Hematopoietic multipotent progenitor cell treated with erythropoietin and hydrocortisone succinate and interleukin-3 and kit ligand, for 17 days (in vitro differentiated cells): ENCODE measurements at regions not wholly inside any gene's neighbourhood (a gene's known extent, or its start where the extent isn't known, plus 50 kb on each side); places are given as distances from the start of the nearest gene placed in this dataset.

Experiments
- DNase-seq: peaks from one replicate; pipeline ENCODE4 v3.0.0-alpha.2; 2015; ENCODE audit warnings: low spot score

DNA sequence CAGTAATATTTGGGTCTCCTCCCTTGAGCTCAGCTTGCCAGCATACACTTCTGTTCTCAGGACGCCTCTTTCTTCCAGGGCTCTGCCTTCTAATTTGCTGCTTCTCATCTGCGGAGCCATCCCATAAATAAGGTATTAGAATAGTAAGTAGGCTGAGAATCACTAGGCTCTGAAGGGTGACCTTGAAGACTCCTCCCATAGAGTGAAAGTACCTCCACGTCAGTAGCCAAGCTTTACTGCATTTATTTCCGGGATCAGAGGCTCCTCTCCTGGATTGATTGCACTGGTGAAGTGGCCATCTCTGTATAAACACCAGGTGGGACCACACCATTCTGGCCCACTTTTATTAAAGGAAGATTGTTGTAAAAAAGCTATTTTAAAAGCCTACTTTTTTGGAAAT is 315.5 kb downstream of the FAT3 start:
- DNase-seq, result no peak

DNA sequence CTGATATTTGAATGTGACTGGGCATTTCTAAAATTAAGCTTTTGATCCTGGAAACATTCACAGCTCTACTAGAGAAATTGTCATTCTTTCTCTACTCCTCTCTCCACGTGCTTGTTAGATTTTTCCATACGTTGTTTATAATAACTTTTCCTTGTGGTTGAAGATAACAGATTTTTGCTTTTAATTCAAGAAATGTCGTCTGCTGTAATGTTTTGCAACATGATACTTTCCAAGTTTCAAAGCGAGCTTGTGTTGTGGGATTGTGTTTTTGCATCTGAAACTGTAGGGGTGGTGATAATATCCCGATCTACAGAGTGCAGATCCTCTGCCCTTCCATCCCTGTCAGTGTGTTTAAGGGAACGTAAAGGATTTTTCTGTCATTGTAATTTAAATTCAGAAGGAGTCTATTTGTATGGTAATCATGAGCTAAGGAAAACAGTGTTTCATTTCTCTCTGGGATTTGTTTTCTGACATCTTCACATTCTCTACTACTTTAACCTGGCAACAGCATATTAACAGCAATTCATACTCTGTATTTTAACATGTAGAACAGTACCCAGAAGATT is 321.4 kb downstream of the FAT3 start:
- DNase-seq, result no peak

DNA sequence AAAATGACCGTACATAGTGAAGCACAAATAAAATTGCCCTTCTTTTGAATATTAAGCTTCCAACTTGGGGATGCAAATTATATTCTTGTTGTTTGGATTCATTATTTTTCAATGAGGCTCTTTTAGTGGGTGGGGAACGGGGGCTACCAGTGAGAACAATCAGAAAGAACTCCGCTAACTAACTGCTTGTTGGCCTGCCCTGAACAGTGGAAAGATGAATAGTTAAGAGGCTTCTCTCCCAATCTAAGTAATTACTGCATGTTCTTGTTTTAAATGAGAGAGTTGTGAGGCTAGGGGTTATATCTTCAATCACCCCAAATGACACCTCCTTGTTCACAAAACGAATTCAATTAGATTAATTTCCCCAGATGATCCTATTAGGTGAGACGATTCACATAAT is 322.0 kb downstream of the FAT3 start:
- DNase-seq, result no peak

DNA sequence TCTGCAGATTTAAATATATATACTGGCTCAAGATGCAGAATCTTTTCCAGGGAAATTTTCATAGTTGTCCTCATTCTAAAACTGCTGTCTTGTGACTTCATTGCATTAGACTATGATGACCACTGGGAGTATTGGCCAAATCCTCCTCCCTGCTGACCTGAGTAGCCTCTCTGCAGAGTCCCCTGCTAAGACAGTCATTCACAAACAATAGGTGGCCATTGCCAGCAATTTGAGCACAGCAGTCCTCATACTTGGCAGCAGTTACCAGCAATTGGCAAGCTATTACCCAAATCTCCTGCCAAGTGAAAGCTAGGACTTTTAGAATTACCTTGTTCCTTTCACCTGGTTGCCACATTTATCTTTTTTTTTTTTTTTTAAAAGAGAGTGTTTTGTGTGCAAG is 325.8 kb downstream of the FAT3 start:
- no peak for DNase-seq

DNA sequence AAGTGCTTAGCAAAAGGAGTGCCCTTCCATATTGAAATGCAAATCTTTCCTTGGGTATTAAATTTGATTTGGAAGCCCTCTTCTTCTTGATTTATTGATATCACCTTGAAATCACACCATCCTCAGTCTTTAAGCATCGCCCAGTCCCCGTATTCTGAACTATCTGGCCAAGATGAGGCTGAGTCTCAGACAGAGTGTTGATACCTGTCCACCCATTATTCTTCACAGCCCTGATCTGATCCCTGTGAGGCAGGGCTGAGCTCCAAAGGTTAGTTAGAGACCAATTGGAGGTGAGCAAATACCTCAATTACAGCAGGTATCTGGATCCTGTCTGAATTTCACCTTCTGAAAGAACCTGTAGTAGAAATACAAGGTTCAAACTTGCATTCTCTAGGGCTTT is 326.3 kb downstream of the FAT3 start:
- no peak for DNase-seq

DNA sequence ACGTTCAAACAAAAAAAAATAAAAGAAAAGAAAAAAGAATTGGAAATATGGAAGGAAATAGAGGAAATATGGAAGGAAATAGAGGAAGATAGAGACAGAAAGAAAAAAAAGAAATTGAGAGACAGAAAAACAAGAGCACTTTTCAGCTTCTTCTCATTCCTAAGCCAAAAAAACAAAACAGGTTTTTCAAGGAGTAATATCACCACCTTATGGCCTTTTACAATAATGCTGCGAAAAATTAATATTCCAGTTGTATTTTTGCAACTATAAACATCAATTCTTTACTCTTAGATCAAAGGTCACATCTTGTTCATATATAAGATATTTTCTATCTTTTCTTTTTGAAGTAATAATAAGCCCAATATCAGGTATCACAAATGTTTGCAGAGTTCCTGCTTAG is 328.3 kb downstream of the FAT3 start:
- no peak for DNase-seq

DNA sequence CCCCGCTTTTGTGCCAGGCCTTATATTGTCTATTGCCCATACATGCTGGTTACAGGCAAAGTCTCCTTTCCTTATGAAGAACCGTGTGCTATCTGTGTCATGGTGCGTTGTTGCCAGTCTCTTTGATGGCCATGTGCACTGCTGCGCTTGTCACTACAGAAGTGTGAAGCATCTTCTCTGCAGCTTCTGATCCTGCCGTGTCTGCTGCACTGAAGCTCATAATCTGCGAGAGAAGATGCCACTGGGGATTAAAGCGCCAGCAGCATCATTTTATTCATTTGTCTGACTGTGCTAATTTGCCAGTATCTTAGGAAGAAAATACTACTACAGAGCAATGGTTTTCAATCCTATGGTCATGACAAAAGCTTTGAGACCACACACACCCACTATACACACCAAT is 330.1 kb downstream of the FAT3 start:
- DNase-seq, result no peak

DNA sequence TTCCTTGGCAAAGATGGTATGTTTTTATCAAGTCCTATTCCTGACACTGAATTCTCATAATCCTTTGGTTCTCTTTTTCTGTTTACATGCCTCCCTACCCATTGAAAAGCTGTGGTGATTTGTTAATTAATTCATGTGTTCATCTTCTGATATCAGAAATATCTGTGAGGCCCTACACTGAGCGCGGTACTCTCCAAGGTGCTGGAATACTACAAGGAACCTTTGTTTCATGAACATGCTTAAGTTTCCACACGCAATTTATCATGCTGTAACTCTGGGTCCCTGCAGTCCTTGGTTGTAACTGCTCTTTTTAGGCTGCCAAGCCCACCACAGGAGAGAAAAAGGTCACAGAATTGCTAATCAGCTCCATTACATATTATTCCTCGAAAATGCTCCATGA is 331.8 kb downstream of the FAT3 start:
- no peak for DNase-seq

DNA sequence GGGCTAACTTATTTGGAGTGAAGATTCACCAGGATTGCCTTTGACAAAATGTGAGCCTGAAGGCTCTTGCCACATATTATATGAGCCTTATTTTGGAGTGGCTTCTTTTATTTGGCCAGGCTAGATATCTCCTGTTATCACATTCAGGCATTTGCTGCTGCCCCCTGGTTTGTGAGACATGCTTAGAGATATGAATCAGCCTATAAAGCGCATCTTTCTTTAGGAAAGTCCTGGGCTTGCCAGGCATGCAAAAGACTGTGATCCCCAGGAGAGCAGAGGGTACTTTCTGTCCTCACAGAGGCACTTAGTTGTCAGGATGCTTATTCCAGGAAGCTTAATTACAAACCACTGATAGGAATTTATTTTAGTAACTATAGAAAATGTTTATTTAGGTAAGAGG is 333.3 kb downstream of the FAT3 start:
- no peak for DNase-seq

DNA sequence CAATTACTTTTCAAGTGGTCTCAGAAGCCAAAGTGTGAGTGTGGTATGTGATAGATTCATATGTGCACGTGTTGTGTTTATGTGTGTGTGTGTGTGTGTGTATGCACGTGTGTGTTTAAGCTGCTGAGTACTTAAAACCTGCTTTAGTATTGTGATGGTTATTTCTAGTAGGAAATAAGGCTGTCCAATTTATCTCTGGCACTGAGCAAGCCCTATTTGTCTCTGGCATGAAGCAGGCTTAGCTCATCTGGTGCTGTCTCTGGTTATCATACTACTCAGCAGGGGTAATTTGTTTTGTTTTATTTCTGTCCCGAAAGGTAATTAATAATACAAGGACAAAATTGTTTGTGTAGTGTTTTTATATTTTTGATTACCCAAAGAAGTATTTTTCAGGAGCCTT is 333.7 kb downstream of the FAT3 start:
- DNase-seq, result no peak

DNA sequence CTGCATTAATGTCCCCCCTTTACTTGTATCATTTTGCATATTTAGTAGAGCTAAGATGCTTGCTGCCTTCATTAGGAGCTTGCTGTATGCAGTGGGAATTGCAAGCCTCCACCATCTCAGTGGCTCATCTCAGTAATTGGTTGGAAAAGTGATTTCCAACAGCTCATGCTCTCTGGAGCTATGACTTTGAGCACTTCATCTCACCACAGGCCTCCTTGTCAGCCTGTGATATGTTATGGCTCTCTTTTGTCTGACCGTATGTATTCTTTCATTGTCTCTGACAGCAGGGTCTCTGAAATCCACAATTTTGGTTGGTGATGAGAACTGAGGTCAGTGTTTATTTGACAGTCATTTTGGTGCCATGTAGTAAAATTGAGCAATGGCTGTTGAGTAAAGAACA is 345.1 kb downstream of the FAT3 start:
- DNase-seq, result no peak

DNA sequence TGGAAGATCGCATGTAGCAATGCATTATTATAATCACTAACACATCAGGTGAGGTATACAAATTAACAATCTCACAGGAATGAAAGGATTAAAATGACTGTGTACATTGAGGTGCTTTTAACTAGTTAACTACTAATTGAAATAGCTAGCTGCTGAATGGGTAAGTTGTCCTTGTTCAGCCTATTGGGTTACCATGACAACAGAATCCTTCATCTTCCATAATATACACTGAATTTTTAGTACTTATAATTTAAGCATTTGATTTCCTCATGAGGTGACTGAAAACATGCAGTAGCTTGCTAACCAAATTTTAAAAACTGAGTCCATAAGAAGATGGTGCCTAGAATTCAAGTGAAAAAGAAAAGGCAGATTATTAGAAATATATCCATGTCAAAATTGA is 347.9 kb downstream of the FAT3 start:
- no peak for DNase-seq

DNA sequence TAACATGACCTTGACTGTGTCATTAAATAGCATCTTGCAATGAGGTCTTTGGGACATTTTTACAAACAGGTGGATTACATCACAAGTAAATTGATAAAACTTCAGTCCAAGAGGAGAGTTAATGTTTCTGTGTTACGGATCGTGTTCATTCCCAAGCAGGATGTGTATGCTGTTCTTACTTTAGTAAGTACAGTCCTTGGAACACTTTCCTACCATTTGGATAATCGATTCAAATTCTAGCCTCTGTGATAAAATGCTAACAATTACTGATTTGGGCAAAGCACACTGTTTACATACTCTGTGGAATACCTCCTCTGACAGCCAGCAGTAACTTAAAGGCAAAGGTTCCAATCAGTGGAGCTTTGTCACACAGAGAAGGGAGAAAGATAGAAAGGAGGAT is 351.7 kb downstream of the FAT3 start:
- DNase-seq, result no peak

DNA sequence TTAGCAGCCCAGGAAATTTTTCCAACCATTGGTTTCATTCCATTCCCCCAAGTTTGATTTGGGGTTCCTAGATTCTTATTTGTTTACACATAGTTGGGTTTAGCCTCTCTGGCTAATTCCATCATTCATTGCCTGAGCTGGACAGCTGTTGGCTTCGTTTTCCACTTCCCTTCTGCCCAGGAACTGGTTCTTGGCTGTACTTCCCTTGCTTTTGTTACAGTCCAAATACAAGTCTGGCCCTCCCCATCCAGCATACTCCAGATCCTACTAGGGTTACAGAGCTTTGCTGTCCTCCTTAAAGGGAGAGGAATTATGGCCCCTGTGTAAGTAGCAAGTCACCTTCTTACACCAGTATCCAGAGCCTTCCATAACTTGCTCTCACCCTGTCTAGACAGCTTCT is 356.3 kb downstream of the FAT3 start:
- no peak for DNase-seq

DNA sequence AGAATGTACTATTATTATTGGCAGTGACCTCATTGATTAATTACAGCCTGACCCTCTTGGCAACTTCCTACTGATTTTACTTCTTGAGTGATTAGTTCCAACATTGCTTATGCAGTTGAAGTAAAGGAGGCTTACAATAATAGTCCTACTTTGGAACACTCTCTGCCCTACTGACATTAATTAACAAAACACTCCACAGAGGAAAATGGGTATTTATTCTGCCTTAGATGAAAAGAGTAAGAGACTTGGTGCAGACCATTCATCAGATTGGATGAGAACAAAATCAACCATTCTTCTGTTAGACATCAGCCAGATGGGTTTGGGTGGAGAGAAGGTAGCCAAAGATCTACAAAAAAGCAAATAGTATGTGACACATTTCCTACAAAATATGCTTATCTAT is 363.8 kb downstream of the FAT3 start:
- DNase-seq, result no peak

DNA sequence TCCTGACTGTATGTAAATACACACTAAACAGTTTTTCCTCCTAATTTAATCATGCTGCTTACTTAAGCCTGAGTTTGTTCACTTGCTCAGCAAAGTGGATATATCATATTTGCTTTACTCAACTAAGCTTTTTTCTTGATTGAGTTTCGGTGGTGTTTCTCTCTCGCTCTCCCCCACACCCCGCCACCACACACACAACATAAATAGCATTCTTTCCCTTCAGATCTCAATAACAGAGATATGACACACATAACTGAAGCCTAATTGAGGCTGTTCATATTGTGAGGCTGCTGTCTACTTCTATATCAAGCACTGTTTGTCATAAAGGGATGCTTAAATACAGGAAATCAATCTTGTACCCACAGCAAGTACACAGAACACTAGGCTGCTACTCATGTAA is 364.9 kb downstream of the FAT3 start:
- DNase-seq, result no peak

DNA sequence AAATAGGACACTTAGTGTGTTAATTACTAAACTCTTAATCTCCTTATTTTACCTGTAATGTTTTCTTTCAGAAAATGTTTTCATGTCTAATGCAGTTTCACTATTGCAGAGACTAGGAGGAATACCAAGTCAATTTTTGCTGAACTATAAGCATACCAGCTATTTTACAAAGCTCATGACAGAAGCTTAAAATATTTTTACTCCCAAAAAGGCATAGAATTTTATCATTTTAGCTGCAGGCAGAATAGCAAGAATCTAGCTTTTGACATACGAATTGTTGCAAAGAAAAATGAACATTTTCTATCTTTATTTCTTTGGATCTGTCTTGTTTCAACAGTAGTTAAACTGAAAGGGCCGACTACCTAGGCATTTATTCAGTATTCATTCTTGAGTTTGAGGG is 366.9 kb downstream of the FAT3 start:
- no peak for DNase-seq

DNA sequence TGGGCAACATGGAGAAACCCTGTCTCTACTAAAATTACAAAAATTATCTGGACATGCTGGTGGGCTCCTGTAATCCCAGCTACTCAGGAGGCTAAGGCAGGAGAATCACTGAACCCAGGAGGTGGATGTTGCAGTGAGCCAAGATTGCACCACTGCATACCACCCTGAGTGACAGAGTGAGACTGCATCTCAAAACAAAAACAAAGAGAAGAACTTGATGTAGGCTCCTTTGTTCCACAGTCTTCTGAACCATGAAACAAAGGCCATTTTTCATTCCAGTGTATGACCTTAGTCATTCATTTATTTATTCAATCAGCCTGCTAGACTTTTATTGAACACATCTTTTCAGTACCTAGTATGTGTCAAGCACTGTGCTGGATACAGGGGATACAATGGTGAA is 369.6 kb downstream of the FAT3 start:
- DNase-seq, result no peak

DNA sequence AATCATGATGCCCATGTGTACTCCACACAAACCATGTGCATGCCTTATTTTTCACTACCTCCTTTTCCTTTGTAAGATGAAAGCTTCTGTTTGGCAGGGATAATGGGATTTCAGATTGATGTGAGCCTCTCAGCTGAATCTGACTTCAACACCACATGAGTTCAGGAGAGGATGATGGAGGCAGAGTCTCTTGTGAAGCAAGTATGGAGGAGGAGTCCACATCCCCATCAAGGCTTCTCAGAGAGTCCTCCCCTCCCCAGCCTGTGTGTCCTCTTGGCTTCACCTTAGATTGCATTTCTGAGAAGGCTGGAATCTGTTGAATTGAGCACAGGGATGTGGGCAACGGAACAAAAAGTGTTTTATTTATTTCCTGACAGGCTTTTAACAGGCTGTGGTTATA is 370.4 kb downstream of the FAT3 start:
- no peak for DNase-seq

DNA sequence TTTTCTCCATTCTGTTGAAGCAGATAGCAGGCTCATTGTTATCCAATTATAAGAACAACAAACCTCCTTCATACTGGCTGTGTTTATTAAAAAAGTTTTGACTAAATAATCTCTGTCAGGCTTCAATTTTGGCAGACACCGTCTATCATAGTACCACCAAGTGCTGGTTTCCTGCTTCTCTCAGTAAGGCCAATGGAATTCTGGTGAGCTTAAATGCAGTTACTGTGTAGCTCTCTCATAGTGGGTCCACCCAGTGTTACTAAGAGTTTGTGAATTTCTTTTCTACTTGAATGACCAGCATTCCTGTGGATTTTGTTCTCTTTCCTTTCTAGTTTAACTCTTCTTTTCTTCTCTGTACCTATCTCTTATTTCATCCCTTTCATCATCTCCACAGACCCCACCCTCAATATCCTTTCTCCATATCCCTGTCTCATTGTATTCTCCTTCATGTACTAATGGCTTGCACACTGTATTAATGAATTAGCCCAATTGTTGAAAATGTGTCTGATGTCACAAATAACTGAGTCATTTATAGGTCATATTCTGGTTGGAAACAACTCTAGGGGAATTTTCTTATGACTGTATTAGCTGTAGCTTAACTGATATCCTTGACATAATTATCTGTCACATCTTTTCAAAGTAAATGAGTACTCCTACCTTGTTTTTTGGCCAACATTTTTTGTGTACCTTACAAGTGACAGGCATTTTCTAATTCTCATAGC is 372.1 kb downstream of the FAT3 start:
- DNase-seq, result no peak

DNA sequence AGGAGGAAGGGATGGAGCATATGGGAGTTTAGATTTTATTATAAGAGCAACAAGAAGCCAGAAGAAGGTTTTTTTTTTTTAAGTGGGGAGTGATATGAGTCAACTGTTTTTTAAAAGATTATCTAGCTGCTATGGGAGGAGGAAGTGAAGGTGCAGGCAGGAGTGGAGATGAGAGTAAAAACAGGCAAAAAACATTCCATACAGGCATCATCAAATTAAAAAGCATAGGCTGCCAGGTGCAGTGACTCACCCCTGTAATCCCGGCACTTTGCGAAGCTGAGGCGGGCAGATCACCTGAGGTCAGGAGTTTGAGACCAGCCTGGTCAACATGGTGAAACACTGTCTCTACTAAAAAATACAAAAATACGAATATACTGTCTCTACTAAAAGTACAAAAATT is 368.4 kb upstream of the MTNR1B start:
- no peak for DNase-seq

DNA sequence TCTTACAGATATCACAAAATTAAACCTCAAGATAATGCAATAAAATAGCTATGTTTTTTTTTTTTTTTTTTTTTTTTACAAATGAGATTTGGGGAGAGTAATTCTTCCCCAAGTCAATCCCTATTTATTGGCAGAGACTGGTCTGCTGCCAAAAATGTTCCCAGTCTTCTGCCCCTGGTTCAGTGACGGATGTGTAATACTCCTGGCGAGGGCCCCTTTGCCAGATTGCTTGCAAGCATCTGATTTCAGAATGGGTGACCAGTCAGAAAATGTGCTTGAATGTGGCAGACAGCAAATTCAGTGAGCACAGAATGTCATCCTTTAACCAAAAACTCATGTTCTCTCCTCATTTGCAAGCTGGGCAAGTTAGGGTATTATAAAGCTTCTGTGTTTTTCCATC is 363.8 kb upstream of the MTNR1B start:
- no peak for DNase-seq

DNA sequence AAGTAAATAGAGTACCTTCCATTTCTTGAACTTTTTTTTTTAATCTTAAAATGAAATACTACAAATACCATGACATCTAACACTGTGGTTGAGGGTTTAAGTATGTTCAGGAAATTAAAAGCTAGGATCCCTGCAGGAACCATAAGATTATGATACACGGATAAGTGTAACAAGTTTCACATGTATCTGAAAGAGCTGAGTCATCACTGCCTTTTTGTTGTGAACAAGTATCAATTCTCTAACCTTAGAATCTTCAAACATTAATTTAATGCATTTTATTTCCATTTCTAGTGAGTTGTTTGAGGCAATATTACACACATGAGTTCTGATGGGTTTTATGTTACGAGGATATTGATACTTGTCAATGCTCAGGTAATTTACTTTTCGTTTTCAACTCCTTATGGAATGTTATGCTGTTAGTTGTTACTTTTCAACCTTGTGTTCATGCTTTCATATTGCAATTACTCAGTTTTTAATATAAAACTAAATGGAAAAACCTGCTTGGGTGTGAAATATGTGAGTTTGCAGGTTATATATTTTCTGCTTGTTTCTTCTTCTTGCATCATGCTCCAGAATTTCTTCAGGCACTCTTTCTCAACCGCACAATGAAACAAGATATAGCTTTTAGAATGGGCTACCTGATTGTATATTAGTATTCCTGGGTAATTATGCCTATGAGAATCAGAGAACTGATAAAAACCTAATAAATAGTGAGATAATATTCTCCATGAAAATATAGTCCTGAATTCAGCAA is 361.3 kb upstream of the MTNR1B start:
- DNase-seq, result no peak

DNA sequence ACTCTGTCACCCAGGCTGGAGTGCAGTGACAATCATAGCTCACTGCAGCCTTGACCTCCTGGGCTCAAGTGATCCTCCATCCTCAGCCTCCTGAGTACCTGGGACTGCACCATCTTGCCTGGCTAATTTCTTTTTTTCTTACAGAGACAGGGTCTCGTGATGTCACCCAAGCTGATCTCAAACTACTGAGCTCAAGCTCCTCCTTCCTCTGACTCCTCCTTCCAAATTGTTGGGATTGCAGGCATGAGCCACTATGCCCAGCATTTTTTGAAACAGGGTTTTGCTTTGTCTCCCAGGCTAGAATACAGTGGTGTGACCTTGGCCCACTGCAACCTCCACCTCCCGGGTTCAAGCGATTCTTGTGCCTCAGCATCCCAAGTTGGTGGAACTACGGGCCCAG is 358.3 kb upstream of the MTNR1B start:
- no peak for DNase-seq
